EL (cell line): ENCODE measurements at regions not wholly inside any gene's neighbourhood (a gene's known extent, or its start where the extent isn't known, plus 50 kb on each side); places are given as distances from the start of the nearest gene placed in this dataset.
"Not testable (repeated sequence)": the region's sequence is repeated elsewhere in the genome, so short reads cannot be mapped to it uniquely, and the experiment has no call there.

Experiments
- DNase-seq: peaks from one replicate; pipeline ENCODE4 v3.0.0-alpha.2; 2016

DNA sequence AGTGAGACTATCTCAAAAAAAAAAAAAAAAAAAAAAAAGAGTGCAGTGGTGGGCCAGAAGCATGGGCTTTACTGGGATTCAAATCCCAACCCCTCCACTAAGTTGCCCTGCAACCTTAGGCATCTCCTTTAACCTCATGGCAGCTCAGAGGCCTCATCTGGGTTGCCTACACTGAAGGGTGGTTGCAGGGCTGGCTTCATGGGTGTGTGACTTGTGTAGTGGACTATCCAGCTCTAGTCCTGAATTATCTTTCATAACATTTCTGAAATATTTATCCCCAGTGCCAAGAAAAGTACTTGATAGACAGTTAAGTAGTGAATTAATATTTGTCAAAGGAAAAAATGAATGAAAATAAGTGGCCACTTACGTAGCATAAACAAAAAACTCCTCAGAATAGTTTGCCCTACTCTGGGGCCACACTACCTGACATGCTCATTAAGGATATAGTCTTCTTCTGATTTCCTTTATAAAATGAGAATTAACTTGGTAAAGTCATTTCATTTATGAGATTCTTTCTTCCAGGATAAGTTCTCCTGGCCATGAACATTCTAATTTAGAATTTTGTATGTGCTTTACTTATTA lies 116.0 kb upstream of the SYT13 start:
- no peak for DNase-seq

DNA sequence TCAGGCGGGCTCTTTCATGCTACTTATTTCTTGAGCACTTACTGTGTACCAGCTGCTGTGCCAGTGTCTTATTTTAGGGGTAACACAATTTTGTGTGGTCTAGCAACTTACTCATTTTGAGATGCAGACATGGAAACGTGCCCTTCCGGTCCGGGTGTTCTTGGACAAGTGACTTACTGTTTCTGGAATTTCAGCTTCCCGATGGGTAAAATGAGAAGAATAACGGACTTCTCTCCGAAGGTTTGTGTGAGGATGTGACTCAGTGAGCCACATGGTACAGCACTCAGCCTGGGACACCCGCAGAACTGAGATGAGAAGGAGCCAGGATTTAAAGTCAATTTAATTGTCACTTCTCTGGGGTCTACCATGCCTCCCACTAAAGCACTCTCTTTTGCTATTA lies 114.5 kb upstream of the SYT13 start:
- DNase-seq = peak; percentile 73

DNA sequence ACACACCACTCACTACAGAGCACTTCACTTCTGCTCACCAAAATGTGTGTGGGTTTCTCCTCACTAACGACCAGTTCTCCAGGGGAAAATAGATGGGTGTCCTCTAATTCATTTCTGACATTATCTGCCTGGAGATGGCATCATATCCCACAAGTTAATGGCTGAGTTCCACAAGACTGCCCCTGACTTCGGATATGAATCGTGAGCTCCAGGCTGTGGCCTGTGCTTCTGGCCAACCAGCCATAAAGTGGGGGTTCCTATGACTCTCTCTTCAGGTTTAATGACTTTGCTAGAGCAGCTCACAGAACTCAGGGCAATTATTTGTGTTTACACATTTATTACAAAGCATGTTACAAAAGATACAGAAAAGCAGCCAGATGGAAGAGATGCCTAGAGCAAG lies 113.0 kb upstream of the SYT13 start:
- no peak for DNase-seq

DNA sequence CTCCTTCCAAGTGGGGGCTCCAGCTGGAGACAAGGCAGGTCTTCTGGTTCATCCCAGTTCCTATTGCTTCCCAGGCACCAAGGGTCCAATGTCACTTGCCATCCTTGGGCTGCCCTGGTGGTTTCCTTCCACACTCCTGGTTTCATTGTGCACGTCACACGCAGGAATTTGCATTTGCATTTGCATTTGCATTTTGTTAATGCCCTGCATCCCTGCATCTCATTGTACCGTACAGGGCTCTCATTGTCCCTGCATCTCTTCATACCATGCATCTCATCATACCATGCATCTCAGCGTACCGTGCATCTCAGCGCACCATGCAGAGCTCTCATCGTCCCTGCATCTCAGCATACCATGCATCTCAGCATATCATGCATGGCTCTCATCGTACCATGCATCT lies 112.2 kb upstream of the SYT13 start:
- DNase-seq = no peak

DNA sequence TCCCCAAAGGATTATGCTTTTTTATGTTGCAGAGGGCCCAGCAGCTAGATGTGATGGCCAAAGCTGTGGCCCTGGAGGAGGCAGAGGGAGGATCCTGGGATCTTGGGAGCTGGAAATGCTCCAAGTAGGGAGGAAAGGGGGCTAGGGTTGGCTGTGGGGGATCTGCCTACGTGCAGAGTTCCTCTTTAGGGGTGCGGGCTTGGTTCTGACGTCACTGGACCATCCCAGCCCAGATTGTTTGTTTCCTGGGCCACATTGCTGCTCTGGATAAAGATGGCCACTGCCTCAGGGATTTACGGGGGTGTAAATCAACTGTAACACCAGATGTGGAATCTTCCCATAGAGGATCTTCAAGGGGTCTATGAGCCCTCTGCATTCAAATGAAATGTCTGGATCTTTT lies 110.3 kb upstream of the SYT13 start:
- no peak for DNase-seq

DNA sequence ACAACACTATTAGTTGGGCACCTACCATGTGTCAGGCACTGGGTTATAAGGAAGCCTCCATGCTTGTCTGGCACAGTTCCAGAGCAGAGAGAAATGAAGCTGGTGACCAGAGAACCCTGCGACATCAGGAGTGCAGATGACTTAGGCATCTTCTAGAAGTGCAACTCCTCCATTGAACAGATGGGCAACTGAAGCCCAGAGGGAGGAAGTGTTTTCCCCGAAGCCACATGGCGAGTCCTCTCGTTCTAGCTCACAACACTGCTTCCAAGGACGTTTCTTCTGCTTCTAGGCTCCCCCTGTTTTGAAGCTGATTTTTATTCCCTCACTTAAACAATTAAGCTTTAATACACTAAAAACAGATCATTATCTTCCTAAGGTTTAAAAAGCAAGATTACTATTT lies 109.8 kb upstream of the SYT13 start:
- DNase-seq = no peak

DNA sequence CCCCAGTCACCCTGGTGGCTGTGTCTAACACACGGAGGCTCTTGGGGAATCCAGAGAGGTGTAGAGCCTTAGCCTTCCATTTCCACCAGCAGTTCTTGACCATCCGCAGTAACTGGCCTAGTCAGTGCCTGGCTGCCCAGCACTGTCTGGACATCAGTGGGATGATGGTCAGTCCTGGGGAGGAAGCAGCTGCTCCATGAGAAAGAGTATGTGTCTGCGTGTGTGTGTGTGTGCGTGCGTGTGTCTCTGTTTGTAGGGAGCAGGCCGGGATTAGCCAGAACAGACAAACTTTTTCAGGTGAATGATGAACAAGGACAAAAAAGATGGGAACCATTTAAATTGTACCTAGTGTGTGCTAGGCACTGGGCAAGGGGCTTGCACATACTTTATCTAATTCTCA lies 109.3 kb upstream of the SYT13 start:
- DNase-seq = no peak

DNA sequence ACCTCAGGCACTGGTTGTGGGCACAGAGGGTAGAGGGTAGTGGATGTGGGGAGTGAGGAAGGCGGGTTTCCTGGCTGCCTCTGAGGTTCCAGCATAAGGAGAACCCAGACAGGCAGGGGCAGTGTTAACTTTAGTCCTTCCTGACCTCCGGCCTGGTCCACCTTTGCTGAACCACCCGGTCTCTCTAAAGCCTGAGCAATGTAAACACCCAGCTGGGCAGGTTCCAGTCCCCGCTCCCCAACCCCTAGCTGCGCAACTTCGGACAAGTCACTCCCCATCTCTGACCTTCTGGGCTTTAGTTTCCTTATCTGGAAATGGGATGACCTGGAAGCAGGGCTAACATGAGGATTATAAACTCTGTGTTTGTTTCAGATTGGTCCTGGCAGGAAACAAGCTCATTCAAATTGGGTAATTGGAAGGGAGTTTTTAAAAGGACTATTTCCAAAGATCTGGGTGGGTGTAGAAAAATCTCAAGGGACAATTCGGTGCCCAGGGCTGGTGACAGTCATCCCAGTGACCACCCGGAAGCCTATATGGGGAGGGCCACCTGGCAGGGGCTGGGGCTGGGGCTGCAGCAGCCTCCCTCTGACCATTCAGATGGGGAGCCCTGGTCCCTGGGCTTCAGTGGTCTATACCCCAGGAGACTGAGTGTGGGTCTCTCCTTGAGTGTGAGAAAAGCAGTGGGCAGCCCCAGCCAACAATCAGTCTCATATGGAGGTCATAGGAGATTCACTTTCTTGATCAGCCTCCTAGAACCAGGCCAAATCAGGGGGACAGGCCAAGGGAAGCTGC lies 108.3 kb upstream of the SYT13 start:
- no peak for DNase-seq

DNA sequence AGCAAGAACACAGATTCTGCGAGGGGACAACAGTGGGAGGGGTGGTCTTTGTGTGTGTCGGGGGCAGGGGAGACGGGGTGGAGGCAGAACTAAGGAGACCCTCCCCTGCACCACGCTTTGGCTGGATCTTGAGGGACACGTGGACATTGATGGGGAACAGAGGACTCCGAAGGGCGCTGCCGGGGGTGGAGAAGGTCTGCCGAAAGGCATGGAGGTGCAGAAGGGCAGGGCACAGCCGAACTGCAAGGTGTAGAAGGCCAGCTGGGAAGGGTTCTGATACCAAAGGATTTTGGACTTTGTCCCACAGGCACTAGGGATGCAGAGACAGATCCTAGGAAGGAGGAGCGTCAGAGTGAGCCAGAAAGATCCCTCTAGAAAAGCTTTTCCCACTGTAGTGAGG lies 107.7 kb upstream of the SYT13 start:
- DNase-seq = no peak

DNA sequence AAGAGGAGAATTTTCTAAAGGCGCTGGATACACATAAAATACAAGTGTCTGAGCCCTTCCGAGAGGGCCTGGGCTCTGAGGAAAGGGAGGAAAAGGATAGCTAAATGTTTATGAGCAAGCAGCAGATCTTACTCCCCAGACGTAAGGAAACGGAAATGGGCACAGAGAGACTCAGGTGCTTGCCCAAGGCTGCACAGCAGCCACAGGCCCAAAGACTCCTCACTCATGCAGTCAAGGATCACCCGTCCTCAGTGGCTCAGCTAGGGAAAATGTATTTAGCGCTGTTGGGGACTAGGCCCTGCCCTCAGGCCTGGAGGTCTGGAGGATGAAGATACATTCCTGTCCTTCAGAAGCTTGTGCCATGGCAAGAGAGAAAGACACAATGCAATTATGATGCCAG lies 107.2 kb upstream of the SYT13 start:
- DNase-seq = no peak

DNA sequence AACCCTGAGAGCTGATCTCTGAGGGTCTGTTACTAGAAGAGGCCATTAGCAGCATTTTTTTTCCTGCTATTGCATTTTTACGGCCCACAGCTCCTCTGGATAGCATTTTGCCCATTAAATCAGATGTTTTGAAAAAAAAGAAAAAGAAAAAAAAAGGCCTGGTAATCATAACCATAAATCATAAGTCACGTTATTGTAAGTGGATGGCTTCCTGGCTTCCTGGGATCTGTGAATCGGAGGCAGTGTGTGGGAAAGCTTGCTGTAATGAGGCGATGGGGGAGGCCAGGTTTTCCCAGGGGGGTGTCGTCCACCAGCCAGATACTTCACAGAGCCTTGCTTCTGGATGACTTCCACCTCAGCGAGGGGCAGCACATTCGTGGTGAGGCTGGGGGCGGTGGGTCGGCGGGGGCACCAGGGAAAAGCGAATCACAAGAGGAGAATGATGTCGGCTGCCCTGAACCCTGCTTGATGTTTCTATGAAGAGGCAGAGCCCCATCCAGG lies 106.5 kb upstream of the SYT13 start:
- DNase-seq = no peak

DNA sequence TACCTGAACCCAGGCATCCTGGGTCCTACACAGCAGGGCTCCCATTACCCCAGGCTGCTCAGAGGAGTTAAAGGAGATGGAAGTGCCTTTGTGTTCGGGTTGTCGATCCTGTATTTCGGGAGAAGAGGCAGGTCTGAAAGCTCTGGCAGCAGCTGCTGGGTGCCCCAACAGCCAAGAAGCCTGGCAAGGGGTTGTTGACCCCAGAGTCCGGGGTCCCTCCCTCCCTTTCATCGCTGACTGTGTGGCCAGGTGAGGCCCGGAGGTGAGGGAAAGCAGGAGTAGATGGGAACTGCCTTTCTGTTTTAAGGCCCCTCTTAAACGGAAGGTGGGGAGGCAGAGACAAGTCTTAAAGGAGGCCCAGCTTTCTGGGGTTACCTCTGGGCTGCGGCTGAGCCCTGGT lies 106.0 kb upstream of the SYT13 start:
- DNase-seq = no peak

DNA sequence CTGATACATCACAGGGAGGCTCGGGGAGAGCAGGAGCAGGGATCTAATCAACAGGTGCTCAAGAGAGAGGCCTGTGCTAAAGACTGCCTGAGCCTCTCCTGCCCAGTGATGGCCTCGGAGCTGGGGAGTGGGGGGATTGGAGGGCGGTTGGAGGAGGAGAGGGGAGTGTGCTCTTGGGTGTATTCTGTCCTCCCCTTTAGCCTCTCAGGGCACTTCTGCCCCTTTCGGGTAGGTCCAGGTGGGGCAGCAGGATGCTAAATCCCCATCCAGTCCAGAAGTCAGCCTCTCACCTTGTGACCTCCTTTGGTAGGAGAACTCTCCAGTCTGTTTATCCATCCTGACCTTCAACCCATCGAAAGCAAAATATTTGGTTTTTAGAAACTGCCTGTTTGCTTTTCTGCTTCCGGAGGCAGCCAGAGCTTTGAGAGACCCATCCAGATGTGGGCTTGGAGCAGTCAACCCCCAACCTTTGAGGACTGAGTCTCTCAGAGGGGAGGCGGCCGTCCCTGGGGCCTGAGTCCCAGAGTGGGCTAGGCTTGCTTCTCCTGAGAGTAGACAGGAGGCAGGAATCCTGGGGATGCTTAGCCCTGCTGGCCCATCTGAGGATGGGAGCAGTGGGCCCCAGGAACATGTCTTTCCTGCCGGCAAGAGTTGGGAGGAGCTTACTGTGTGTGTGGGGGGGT lies 105.2 kb upstream of the SYT13 start:
- no peak for DNase-seq

DNA sequence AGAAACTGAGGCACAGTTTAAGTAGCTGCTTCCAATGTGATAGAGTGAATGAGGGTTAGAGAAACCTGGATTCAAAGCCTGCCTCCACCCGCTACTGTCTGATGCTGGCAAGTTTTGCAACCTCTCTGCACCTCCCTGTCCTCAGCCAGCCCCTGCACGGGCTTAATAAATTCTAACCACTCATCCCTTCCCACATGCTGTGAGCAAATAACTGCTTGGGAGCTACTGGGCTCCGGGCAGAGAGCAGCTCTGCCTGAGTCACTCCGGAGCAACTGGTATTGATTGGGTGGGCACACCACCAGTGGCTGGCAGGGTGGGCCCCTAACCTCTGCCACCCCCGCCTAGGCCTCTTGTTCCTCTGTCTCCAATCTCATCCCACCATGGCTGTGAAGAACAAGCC lies 104.3 kb upstream of the SYT13 start:
- no peak for DNase-seq

DNA sequence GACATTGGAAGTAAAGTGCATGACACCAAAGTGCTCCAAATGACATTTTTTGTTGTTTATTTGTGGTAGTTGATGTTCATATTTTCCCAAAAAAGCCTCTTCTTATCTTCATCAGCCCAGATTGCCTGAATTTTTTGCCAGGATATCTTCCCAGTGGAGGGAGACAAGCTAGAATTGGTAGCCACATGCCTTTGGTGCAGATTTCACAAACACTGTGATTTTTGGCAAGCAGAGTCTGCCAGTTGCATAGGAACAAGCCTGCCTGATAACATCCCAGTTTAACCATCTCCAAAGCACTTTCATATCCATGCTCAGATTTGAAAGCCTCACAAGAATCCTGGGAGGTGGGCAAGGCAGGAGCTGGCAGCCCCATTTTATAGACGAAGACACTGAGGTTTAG lies 102.3 kb upstream of the SYT13 start:
- no peak for DNase-seq

DNA sequence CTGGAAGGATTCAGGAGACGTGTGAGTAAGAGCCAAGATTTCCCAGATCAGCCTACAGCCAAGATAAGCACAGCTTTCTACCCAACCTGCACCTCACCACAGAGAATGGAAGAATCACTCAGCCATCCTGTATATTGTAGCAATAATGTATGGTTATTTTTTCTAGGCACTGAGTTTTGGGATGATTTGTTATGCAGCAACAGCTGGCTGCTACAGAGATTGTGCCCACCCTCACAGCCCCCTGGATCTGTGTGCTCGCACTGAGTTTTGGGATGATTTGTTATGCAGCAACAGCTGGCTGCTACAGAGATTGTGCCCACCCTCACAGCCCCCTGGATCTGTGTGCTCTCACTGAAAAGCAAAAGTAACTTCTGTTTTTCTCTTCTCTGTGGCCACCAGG lies 101.7 kb upstream of the SYT13 start:
- not testable (repeated sequence) for DNase-seq

DNA sequence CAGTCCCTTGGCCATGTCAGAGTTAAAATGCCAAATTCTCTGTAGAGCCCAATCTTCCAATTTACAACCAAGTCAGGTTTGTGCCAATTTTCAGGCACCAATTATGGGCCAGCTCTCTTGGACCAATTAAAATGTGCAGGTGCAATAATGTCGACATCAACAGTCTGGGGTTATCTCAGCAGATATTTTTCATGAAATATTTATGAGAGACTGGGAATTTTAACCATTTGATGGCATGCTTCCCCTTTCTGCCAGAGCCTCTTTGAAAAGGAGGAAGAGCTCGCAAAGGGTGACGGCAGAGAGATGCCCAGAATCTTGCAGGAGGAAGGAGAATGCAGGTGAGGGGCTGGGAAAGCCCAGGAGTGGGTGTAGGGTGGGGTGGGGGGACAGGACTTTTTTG lies 100.8 kb upstream of the SYT13 start:
- no peak for DNase-seq

DNA sequence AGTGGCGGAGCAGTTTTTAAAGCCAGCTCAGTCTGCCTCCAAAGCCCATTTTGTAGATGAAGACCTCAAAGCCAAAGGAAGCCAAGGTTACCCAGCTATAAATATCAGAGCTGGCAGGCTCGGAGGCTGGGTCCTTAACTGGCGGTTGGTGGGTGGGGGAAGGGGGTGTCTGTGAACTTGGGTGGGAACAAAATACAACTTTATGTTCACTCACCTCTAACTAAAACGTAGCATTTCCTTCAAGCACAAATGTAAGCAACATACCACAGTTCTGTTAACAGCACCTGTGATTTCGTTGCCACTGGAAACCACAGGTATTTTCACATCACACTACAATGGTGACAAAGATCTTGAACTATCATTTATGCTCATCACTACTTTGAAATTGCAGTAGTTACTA lies 99.7 kb upstream of the SYT13 start:
- no peak for DNase-seq

DNA sequence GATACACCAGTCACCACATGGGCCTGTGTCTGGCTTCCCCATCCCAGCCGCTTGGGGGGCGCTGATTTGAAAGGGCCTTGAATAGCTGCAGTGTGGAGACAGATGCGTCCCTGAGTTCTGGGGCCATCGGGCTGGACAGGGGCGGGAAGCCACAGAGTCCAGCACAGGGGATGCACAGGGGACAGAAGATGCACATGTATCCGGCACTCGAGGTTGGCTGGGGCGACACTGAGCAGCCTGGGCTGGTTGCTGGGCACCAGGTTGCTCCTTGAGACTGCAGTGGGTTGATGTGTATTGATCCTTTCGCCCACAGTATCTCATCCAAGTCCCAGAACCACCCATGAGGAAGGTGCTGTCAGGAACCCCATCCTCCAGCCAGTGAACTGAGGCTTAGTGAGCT lies 99.3 kb upstream of the SYT13 start:
- no peak for DNase-seq

DNA sequence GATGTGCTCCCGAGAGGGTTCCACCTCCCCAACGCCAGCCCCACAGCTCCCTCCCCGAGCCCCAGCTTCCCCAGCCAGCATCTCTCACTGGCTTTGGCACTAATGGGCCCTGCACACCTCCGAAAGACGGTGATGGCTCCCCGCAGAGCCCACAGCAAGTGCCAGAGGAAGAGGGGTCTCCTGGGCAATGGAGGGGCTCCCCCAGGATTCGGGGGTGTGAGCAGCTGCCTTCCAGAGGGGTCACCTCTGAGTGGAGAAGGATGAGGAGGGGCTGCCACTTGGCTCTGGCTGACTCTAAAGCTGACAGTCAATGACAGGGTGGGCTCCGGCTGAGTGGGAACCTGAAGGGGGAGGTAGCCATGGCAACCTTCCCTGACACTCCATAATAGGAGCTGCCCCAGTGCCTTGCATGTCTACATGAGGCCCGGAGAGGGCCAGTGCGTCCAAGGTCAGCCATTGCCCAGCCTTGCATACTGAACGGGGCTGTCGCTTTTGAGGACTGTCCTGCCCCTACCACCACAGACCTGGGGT lies 98.6 kb upstream of the SYT13 start:
- DNase-seq = no peak

DNA sequence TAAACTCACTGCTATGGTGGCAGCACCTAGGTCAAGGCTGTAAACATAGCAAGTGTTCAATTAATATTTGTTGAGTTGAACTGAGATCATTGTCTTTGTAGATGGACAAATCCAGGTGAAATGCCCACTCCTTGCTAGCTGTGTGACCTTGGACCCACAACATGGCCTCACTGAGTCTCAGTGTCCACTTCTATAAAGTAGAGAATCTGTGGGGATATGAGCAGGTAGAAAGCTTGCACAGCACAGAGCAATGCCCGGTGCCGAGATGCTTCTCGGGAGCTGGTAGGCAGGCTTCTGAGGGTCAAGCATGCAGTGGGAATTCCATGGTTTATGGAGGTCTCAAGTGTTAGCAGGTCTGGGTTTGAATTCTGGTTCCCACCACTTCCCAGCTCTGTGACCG lies 97.9 kb upstream of the SYT13 start:
- no peak for DNase-seq

DNA sequence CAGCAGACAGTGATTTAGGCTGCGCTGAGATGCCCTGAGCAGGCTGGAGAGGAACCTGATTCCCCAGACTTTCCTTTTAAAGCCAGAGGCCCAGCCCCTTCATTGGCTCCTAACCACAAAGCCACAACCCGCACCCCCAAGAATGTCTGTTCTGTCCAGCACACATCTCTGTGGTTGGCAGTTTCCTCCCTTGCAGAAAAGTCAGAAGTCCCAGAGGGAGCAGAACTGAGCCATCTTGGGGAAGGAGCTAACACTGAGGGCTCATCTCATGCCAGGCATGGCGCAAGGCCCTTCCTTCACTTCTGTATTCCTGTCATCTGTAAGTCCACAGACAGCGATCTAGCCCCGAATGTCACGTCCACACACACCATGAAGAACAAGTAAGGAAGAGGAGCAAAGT lies 97.1 kb upstream of the SYT13 start:
- peak; percentile 37 for DNase-seq

DNA sequence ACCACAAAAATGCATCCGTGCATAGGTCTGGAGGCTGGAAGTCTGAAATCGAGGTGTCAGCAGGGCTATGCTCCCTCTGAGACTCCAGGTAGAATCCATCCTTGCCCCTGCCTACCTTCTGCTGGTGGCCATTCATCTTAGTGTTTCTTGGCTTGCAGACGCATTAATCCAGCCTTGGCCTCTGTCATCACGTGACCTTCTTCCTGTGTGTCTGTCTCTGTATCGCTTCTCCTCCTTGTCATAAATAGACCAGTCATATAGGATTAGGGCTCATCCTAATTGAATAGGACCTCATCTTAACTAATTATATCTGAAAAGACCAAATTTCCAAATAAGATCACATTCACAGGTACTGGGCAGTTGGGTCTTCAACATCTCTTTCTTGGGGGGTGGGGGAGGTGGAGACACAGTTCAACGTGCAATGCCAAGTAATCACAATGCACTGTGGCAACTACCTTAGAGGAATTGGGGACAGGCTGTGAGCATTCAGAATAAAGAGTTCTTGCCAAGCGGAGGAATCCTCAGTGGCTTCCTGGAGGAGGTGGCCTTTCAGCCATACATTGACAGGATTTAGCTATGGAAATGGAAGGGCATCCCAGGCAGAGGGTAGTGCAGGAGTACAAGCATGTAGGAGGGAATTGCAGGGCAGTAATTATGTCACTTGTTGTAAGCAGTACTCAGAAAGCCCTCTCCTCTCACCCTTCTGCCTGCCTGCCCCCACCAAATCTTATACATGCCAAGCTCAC lies 96.2 kb upstream of the SYT13 start:
- no peak for DNase-seq
